Stomach (tissue), 4 donors: ENCODE measurements at regions not wholly inside any gene's neighbourhood (a gene's known extent, or its start where the extent isn't known, plus 50 kb on each side); places are given as distances from the start of the nearest gene placed in this dataset.

Experiments
- POLR2AphosphoS5 ChIP-seq, 3 donors: sonication (generic); formaldehyde crosslinking; IDR thresholded peaks; one replicate each; pipeline ENCODE4 v1.6.1; 2016; ENCODE audit warnings: antibody characterized with exemption in 3 of 3
- TF ChIP-seq, protein P1 (sequence below), 7 experiments: fragments of 450-650 bp in 4 of 7; fragments of 200-600 bp in 3 of 7; sonication (generic) in 3 of 7; IDR thresholded peaks; one replicate each; pipeline ENCODE4 v1.5.1; 2016 to 2019; ENCODE audit warnings: antibody characterized with exemption in 7 of 7, control low read depth in 2 of 7, mild to moderate bottlenecking in 1 of 7

DNA sequence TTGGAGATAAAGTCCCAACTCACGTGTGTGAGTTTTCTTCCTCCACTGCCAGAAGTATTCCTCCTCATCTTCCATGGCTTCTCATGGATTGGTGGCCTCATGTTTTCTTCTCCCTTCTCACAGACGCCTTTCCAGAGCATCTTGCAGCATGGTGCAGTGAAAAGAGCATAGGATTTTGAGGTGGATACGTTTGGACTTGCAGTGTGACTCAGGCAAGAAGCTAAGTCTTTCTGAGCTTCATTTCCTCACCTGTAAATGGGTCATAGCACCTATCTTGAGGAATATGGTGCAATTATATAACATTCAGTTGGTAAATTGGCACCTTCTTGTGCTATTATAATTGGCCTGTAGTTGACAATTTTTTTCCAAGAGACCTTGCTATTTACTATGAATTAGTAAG, 247.6 kb downstream of the RDH14 start:
- TF ChIP-seq, protein P1, sequence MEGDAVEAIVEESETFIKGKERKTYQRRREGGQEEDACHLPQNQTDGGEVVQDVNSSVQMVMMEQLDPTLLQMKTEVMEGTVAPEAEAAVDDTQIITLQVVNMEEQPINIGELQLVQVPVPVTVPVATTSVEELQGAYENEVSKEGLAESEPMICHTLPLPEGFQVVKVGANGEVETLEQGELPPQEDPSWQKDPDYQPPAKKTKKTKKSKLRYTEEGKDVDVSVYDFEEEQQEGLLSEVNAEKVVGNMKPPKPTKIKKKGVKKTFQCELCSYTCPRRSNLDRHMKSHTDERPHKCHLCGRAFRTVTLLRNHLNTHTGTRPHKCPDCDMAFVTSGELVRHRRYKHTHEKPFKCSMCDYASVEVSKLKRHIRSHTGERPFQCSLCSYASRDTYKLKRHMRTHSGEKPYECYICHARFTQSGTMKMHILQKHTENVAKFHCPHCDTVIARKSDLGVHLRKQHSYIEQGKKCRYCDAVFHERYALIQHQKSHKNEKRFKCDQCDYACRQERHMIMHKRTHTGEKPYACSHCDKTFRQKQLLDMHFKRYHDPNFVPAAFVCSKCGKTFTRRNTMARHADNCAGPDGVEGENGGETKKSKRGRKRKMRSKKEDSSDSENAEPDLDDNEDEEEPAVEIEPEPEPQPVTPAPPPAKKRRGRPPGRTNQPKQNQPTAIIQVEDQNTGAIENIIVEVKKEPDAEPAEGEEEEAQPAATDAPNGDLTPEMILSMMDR (IDR thresholded peaks at IDR 0.05), result no peak
- TF ChIP-seq POLR2AphosphoS5 (IDR thresholded peaks at IDR 0.05), result no peak
